NT2/D1 (cell line): ENCODE measurements at regions not wholly inside any gene's neighbourhood (a gene's known extent, or its start where the extent isn't known, plus 50 kb on each side); places are given as distances from the start of the nearest gene placed in this dataset.

Experiments
- DNase-seq: peaks from one replicate; pipeline ENCODE4 v3.0.0-alpha.2; 2011; ENCODE audit warnings: low read depth, low spot score
- H3K27me3 ChIP-seq: 2 replicates; pipeline ENCODE4 v1.6.0; 2011; ENCODE audit warnings: mild to moderate bottlenecking; ENCODE audit not compliant: insufficient read length, insufficient read depth
- H3K36me3 ChIP-seq: 2 replicates; pipeline ENCODE4 v1.6.1; 2011; ENCODE audit warnings: mild to moderate bottlenecking, low read length, mixed read lengths; ENCODE audit not compliant: insufficient read depth, insufficient read length
- H3K4me1 ChIP-seq: 2 replicates; pipeline ENCODE4 v1.5.1; 2011; ENCODE audit not compliant: insufficient read depth, insufficient read length
- H3K4me3 ChIP-seq: 2 replicates; pipeline ENCODE4 v1.5.1; 2011; ENCODE audit warnings: low read depth; ENCODE audit not compliant: insufficient read length
- H3K9ac ChIP-seq: 2 replicates; pipeline ENCODE4 v1.6.0; 2011; ENCODE audit warnings: low read depth; ENCODE audit not compliant: insufficient read length
- H3K9me3 ChIP-seq: 2 replicates; pipeline ENCODE4 v1.5.1; 2011; ENCODE audit warnings: mild to moderate bottlenecking, low read length; ENCODE audit not compliant: insufficient read depth
- SUZ12 ChIP-seq: IDR thresholded peaks from 2 replicates; pipeline ENCODE4 v1.6.1; 2011; ENCODE audit not compliant: insufficient read length, insufficient read depth; ENCODE audit errors: extremely low read depth
- YY1 ChIP-seq: IDR thresholded peaks from 2 replicates; pipeline ENCODE4 v1.6.1; 2011; ENCODE audit not compliant: insufficient read length, insufficient read depth
- ZNF274 ChIP-seq: IDR thresholded peaks from 2 replicates; pipeline ENCODE4 v1.6.1; 2011; ENCODE audit warnings: mild to moderate bottlenecking, low read depth, low read length

GRCh38 chr4:119984996-119985395 lies 81.7 kb downstream of the MAD2L1 start:
- TF ChIP-seq YY1 (no peak), ZNF274 (no peak), SUZ12 (no peak)
- H3K9me3 ChIP-seq: no peaks in the 10 kb centered on the region
- H3K9ac ChIP-seq: no peak overlapping the region
- no peaks in the 10 kb centered on the region for H3K36me3 ChIP-seq
- H3K27me3 ChIP-seq: no peaks in the 10 kb centered on the region
- no peak for DNase-seq
- no peak overlapping the region for H3K4me3 ChIP-seq
- no peaks in the 10 kb centered on the region for H3K4me1 ChIP-seq

- H3K9me3 ChIP-seq: no peaks in the 10 kb centered on the region
- no peak for DNase-seq
- no peaks in the 10 kb centered on the region for H3K4me1 ChIP-seq
- TF ChIP-seq ZNF274: no peak
- no peak for TF ChIP-seq SUZ12
- no peak for TF ChIP-seq YY1
- H3K27me3 ChIP-seq: no peaks in the 10 kb centered on the region
- no peak overlapping the region for H3K4me3 ChIP-seq
- H3K9ac ChIP-seq: no peak overlapping the region
- H3K36me3 ChIP-seq: no peaks in the 10 kb centered on the region
Measured at GRCh38 chr4:119982756-119983155, 83.9 kb downstream of the MAD2L1 start.

- Histone ChIP-seq H3K36me3 (no peaks in the 10 kb centered on the region), H3K9me3 (no peaks in the 10 kb centered on the region), H3K4me1 (no peaks in the 10 kb centered on the region), H3K4me3 (no peak overlapping the region), H3K27me3 (no peaks in the 10 kb centered on the region), H3K9ac (no peak overlapping the region)
- no peak for TF ChIP-seq SUZ12
- TF ChIP-seq ZNF274: no peak
- no peak for TF ChIP-seq YY1
- no peak for DNase-seq
Measured at GRCh38 chr4:119980456-119980855, 86.2 kb downstream of the MAD2L1 start.

- Histone ChIP-seq H3K36me3 (no peaks in the 10 kb centered on the region), H3K9me3 (no peaks in the 10 kb centered on the region), H3K27me3 (no peaks in the 10 kb centered on the region), H3K4me3 (no peak overlapping the region), H3K4me1 (no peaks in the 10 kb centered on the region), H3K9ac (no peak overlapping the region)
- TF ChIP-seq YY1: no peak
- no peak for TF ChIP-seq SUZ12
- TF ChIP-seq ZNF274: no peak
- DNase-seq: no peak
Measured at GRCh38 chr4:119977076-119977940, 89.3 kb downstream of the MAD2L1 start.

GRCh38 chr4:119971431-119972084 lies 95.1 kb downstream of the MAD2L1 start:
- Histone ChIP-seq H3K4me1 (no peaks in the 10 kb centered on the region), H3K36me3 (no peaks in the 10 kb centered on the region), H3K9ac (no peak overlapping the region), H3K27me3 (no peaks in the 10 kb centered on the region), H3K4me3 (no peak overlapping the region), H3K9me3 (no peaks in the 10 kb centered on the region)
- no peak for DNase-seq
- TF ChIP-seq SUZ12 (no peak), YY1 (no peak), ZNF274 (no peak)

GRCh38 chr4:119962631-119963030 lies 104.0 kb downstream of the MAD2L1 start:
- DNase-seq: no peak
- no peak overlapping the region for H3K4me3 ChIP-seq
- TF ChIP-seq YY1 (no peak), ZNF274 (no peak), SUZ12 (no peak)

GRCh38 chr4:119958983-119959382 lies 107.7 kb downstream of the MAD2L1 start:
- DNase-seq: no peak
- no peak overlapping the region for H3K4me3 ChIP-seq
- no peaks in the 10 kb centered on the region for H3K27me3 ChIP-seq
- no peaks in the 10 kb centered on the region for H3K4me1 ChIP-seq
- no peaks in the 10 kb centered on the region for H3K9me3 ChIP-seq
- no peaks in the 10 kb centered on the region for H3K36me3 ChIP-seq
- TF ChIP-seq YY1 (no peak), SUZ12 (no peak), ZNF274 (no peak)
- no peak overlapping the region for H3K9ac ChIP-seq

More at GRCh38 chr4:119962631-119963030, 104.0 kb downstream of the MAD2L1 start:
- no peaks in the 10 kb centered on the region for H3K36me3 ChIP-seq
- H3K4me1 ChIP-seq: no peaks in the 10 kb centered on the region
- H3K9ac ChIP-seq: no peak overlapping the region
- no peaks in the 10 kb centered on the region for H3K27me3 ChIP-seq
- no peaks in the 10 kb centered on the region for H3K9me3 ChIP-seq
